Thymus (tissue), 11 donors: ENCODE measurements at regions not wholly inside any gene's neighbourhood (a gene's known extent, or its start where the extent isn't known, plus 50 kb on each side); places are given as distances from the start of the nearest gene placed in this dataset.

Source experiments
- DNase-seq, 9 donors: peaks; one replicate each; pipeline ENCODE4 v3.0.0-alpha.2; 2013; ENCODE audit warnings: low spot score in 9 of 9, low read depth in 6 of 9, missing footprints in 1 of 9
- H3K27ac ChIP-seq, 2 donors: one replicate each; pipeline ENCODE4 v1.5.1; 2013; ENCODE audit warnings: control low read depth in 1 of 2, low read depth in 1 of 2, low read length in 1 of 2, mild to moderate bottlenecking in 1 of 2, moderate library complexity in 1 of 2
- H3K27me3 ChIP-seq, 2 donors: one replicate each; pipeline ENCODE4 v1.5.1; 2013; ENCODE audit warnings: low read length in 1 of 2; ENCODE audit not compliant: control insufficient read depth in 2 of 2, insufficient read depth in 1 of 2
- H3K36me3 ChIP-seq, 2 donors: one replicate each; pipeline ENCODE4 v1.5.1; 2013; ENCODE audit warnings: low read length in 1 of 2, mild to moderate bottlenecking in 1 of 2, moderate library complexity in 1 of 2; ENCODE audit not compliant: control insufficient read depth in 2 of 2, insufficient read depth in 2 of 2
- H3K4me1 ChIP-seq, 2 donors: one replicate each; pipeline ENCODE4 v1.5.1; 2013; ENCODE audit warnings: low read length in 2 of 2; ENCODE audit not compliant: control insufficient read depth in 2 of 2, insufficient read depth in 2 of 2
- H3K4me3 ChIP-seq, 2 donors: one replicate each; pipeline ENCODE4 v1.5.1; 2013; ENCODE audit warnings: low read length in 2 of 2, control low read depth in 1 of 2, mild to moderate bottlenecking in 1 of 2
- H3K9me3 ChIP-seq, 2 donors: one replicate each; pipeline ENCODE4 v1.5.1; 2013; ENCODE audit warnings: low read length in 1 of 2, mild to moderate bottlenecking in 1 of 2; ENCODE audit not compliant: control insufficient read depth in 2 of 2, insufficient read depth in 1 of 2
- WGBS: extraction: QIAGEN DNeasy Blood & Tissue Kit; methylation state at CpG from one replicate; pipeline ENCODE4 v1.1.7; 2013; 5-methylcytosine and 5-hydroxymethylcytosine counted together
- donor health status: healthy.

GRCh38 chr22:48278620-48279460, 1516.4 kb downstream of the TBC1D22A start:
- Histone ChIP-seq H3K27me3 (peaks cover 2 to 11% of the 10 kb centered on the region in 2 donors), H3K9me3 (no peaks in the 10 kb centered on the region), H3K27ac (no peak overlapping the region), H3K4me1 (no peaks in the 10 kb centered on the region), H3K4me3 (no peak overlapping the region), H3K36me3 (no peaks in the 10 kb centered on the region)
- no peak for DNase-seq
- WGBS: 73% methylated on average over 19 of the region's 19 CpGs

- DNase-seq: no peak
- WGBS: 74% methylated on average over 19 of the region's 19 CpGs
- no peaks in the 10 kb centered on the region for H3K9me3 ChIP-seq
- no peaks in the 10 kb centered on the region for H3K4me1 ChIP-seq
- peaks cover 2 to 11% of the 10 kb centered on the region in 2 donors for H3K27me3 ChIP-seq
- no peak overlapping the region for H3K27ac ChIP-seq
- H3K36me3 ChIP-seq: no peaks in the 10 kb centered on the region
- no peak overlapping the region for H3K4me3 ChIP-seq
Observed at GRCh38 chr22:48277868-48278581, 1515.6 kb downstream of the TBC1D22A start.

GRCh38 chr22:48276994-48277867, 1514.8 kb downstream of the TBC1D22A start:
- H3K9me3 ChIP-seq: no peaks in the 10 kb centered on the region
- H3K36me3 ChIP-seq: no peaks in the 10 kb centered on the region
- peaks cover 2 to 11% of the 10 kb centered on the region in 2 donors for H3K27me3 ChIP-seq
- DNase-seq: no peak
- WGBS: 87% methylated on average over 20 of the region's 20 CpGs
- H3K4me1 ChIP-seq: no peaks in the 10 kb centered on the region
- H3K4me3 ChIP-seq: no peak overlapping the region
- no peak overlapping the region for H3K27ac ChIP-seq

- WGBS: 97% methylated on average over 10 of the region's 10 CpGs
- no peaks in the 10 kb centered on the region for H3K9me3 ChIP-seq
- H3K4me3 ChIP-seq: no peak overlapping the region
- H3K36me3 ChIP-seq: no peaks in the 10 kb centered on the region
- peaks cover 2 to 11% of the 10 kb centered on the region in 2 donors for H3K27me3 ChIP-seq
- H3K27ac ChIP-seq: no peak overlapping the region
- no peak for DNase-seq
- H3K4me1 ChIP-seq: no peaks in the 10 kb centered on the region
Observed at GRCh38 chr22:48275412-48275811, 1513.0 kb downstream of the TBC1D22A start.

GRCh38 chr22:48270731-48271130, 1508.3 kb downstream of the TBC1D22A start:
- WGBS: 80% methylated on average over 6 of the region's 6 CpGs
- Histone ChIP-seq H3K9me3 (no peaks in the 10 kb centered on the region), H3K4me3 (no peak overlapping the region), H3K27ac (no peak overlapping the region), H3K4me1 (no peaks in the 10 kb centered on the region), H3K27me3 (peaks cover 0 to 22% of the 10 kb centered on the region in 2 donors), H3K36me3 (no peaks in the 10 kb centered on the region)
- DNase-seq: no peak

- no peaks in the 10 kb centered on the region for H3K9me3 ChIP-seq
- peaks cover 0 to 22% of the 10 kb centered on the region in 2 donors for H3K27me3 ChIP-seq
- no peaks in the 10 kb centered on the region for H3K4me1 ChIP-seq
- no peak overlapping the region for H3K27ac ChIP-seq
- no peaks in the 10 kb centered on the region for H3K36me3 ChIP-seq
- DNase-seq: no peak
- WGBS: 91% methylated on average over 24 of the region's 24 CpGs
- no peak overlapping the region for H3K4me3 ChIP-seq
Observed at GRCh38 chr22:48268771-48269552, 1506.5 kb downstream of the TBC1D22A start.

GRCh38 chr22:48268293-48268692, 1505.8 kb downstream of the TBC1D22A start:
- 87% methylated on average over 11 of the region's 11 CpGs for WGBS
- H3K27ac ChIP-seq: no peak overlapping the region
- H3K36me3 ChIP-seq: no peaks in the 10 kb centered on the region
- H3K27me3 ChIP-seq: peaks cover 0 to 22% of the 10 kb centered on the region in 2 donors
- H3K4me3 ChIP-seq: no peak overlapping the region
- no peak for DNase-seq
- H3K4me1 ChIP-seq: no peaks in the 10 kb centered on the region
- H3K9me3 ChIP-seq: no peaks in the 10 kb centered on the region

GRCh38 chr22:48267681-48268080, 1505.2 kb downstream of the TBC1D22A start:
- H3K36me3 ChIP-seq: no peaks in the 10 kb centered on the region
- WGBS: 56% methylated on average over 10 of the region's 10 CpGs
- no peak overlapping the region for H3K4me3 ChIP-seq
- H3K9me3 ChIP-seq: no peaks in the 10 kb centered on the region
- no peak overlapping the region for H3K27ac ChIP-seq
- no peak for DNase-seq
- H3K4me1 ChIP-seq: no peaks in the 10 kb centered on the region
- peaks cover 0 to 22% of the 10 kb centered on the region in 2 donors for H3K27me3 ChIP-seq
